ENCODE measurements at regions not wholly inside any gene's neighbourhood (a gene's known extent, or its start where the extent isn't known, plus 50 kb on each side); places are given as distances from the start of the nearest gene placed in this dataset.

DNA sequence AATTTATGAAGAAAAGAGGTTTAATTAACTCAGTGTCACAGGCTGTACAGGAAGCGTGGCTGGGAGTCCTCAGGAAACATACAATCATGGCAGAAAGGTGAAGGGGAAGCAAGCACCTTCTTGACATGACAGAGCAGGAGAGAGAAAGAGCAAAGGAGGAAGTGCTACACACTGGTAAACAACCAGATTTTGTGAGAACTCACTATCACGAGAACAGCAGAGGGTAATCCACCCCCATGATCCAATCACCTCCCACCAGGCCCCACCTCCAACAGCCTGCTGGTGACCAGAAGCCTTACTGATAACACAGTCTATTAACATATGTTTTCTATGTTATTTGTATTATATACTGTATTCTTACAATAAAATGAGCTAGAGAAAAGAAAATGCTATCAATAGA, 254.8 kb downstream of the PCDH10 start:
- no peaks in the 10 kb centered on the region for H3K9me3 ChIP-seq
- DNase-seq (no peak), ATAC-seq (no peak)
- H3K27me3 ChIP-seq, result no peaks in the 10 kb centered on the region
- H3K36me3 ChIP-seq, result no peaks in the 10 kb centered on the region
- H3K4me1 ChIP-seq, result no peaks in the 10 kb centered on the region
- TF ChIP-seq, protein P1, sequence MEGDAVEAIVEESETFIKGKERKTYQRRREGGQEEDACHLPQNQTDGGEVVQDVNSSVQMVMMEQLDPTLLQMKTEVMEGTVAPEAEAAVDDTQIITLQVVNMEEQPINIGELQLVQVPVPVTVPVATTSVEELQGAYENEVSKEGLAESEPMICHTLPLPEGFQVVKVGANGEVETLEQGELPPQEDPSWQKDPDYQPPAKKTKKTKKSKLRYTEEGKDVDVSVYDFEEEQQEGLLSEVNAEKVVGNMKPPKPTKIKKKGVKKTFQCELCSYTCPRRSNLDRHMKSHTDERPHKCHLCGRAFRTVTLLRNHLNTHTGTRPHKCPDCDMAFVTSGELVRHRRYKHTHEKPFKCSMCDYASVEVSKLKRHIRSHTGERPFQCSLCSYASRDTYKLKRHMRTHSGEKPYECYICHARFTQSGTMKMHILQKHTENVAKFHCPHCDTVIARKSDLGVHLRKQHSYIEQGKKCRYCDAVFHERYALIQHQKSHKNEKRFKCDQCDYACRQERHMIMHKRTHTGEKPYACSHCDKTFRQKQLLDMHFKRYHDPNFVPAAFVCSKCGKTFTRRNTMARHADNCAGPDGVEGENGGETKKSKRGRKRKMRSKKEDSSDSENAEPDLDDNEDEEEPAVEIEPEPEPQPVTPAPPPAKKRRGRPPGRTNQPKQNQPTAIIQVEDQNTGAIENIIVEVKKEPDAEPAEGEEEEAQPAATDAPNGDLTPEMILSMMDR (IDR thresholded peaks at IDR 0.05), result no peak
- no peak overlapping the region for H3K4me3 ChIP-seq
- H3K27ac ChIP-seq, result no peak overlapping the region
- intact Hi-C loops (cut with DNase I), result no loop called here

DNA sequence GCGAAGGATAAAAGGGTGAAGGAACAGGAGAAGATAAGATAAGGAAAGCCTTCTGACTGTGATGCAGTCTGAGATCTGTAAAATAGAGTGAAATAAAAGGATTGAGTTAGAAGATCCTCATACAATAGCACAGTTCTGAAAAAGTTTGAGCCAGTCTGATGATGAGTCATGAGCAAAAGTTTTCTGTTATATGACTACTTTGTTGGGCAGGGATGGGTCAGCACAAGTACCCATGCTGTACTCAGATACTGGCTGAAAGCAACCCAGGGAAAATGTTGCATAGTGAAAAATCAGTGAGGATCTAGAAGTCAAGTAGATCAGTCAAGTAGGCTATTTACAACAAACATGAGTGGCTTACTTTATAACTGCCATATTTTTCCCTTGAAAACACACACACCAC, 253.5 kb downstream of the PCDH10 start:
- no peak for DNase-seq
- Histone ChIP-seq H3K36me3 (no peaks in the 10 kb centered on the region), H3K27me3 (no peaks in the 10 kb centered on the region), H3K27ac (no peak overlapping the region), H3K4me1 (no peaks in the 10 kb centered on the region), H3K4me3 (no peak overlapping the region), H3K9me3 (no peaks in the 10 kb centered on the region)
- TF ChIP-seq, protein P1 (IDR thresholded peaks at IDR 0.05), result no peak
- intact Hi-C loops (cut with DNase I), result no loop called here
- no peak for ATAC-seq

DNA sequence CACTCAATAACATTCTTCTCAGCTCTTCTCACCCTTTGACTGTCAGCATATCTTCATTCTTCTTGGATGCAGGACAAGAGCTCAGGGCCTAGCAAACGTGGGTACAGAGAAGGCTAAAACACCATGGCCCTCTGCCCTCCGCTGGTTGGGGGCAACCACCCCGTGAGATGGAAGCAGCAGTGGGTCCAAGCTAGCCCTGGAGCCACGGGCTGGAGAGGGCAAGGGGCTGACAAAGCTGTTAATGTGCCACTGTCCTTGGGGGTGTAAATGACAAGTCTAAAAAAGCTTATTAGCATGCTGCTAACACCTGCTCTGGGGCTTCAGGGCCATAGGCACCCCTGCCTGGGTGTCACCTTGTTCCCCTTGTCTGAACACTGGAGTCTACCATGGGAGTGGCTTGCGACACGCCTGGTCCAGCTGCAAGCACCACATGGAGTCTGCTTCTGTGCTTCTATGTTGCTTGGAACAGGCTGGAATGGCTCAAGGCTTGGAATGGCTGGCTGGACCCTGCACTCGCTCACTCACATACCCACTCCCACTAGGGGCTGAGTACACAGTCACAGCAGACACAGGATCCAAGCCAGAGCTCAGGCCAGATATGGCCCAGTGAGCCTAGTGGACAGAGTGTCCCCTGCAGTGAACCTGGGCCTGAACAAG, 246.0 kb downstream of the PCDH10 start:
- H3K4me1 ChIP-seq, result no peaks in the 10 kb centered on the region
- no peak overlapping the region for H3K4me3 ChIP-seq
- H3K9me3 ChIP-seq, result no peaks in the 10 kb centered on the region
- no peaks in the 10 kb centered on the region for H3K27me3 ChIP-seq
- no peak overlapping the region for H3K27ac ChIP-seq
- ATAC-seq (no peak), DNase-seq (peak in 1 of 4 donors; percentile 42)
- intact Hi-C loops (cut with DNase I), result no loop called here
- TF ChIP-seq, protein P1 (IDR thresholded peaks at IDR 0.05), result no peak
- H3K36me3 ChIP-seq, result no peaks in the 10 kb centered on the region

DNA sequence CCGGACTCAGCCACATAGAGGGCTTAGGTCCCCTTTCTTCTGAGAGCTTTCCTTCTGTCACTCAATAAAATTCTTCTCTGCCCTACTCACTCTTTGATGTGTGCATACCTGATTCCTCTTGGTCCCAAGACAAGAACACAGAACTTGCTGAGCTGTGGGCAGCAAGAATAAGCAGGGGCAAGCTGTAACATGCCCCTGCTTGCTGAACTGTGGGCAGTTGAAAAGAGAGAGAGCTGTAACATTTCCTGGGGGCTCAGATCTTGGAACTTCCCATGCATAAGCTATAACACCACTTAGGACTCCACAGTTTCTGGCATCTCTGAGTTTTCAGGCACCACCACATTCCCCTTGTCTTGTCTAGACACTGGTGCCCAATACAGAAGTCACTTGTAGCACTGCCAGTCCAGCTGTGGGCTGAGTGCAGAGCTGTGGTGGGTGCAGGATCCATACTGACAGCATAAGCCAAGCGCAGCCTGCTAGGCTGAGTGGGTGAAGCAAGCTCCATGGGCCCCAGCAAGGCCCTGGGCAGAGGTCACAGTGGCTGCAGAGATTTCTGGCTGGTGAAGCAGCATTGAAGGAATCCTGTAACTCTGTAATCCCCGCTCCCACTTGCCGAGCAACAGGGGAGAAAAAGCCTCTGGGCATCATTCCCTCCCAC, 241.2 kb downstream of the PCDH10 start:
- H3K4me1 ChIP-seq, result no peaks in the 10 kb centered on the region
- H3K4me3 ChIP-seq, result no peak overlapping the region
- H3K27me3 ChIP-seq, result no peaks in the 10 kb centered on the region
- peak in 1 of 4 donors; percentile 50 for DNase-seq
- TF ChIP-seq, protein P1 (IDR thresholded peaks at IDR 0.05), result no peak
- no peak for ATAC-seq
- intact Hi-C loops (cut with DNase I), result no loop called here
- H3K36me3 ChIP-seq, result no peaks in the 10 kb centered on the region
- no peak overlapping the region for H3K27ac ChIP-seq
- peaks cover 0 to under 1% of the 10 kb centered on the region in 2 donors for H3K9me3 ChIP-seq

DNA sequence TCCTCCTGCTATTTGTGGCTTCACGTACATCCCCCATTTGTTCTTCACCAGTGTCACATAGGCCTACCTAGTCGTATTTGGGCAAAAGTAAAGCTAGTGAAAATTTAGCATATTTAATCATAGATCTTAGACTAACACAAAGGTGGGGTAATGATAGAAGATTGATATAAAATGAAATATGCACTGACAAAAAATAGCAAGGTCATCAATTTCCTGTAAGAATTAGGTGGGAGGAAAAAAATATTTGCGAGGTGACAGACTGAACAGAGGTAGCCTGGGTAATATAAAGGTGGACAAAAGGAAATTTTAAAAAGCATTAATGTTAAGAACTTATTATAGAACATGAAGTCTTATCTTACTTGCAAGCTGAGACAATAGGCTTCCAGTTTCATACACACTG, 239.9 kb downstream of the PCDH10 start:
- Histone ChIP-seq H3K4me1 (no peaks in the 10 kb centered on the region), H3K27me3 (no peaks in the 10 kb centered on the region), H3K9me3 (peaks cover 0 to 5% of the 10 kb centered on the region in 2 donors), H3K27ac (no peak overlapping the region), H3K36me3 (no peaks in the 10 kb centered on the region), H3K4me3 (no peak overlapping the region)
- intact Hi-C loops (cut with DNase I), result no loop called here
- DNase-seq (no peak), ATAC-seq (no peak)
- TF ChIP-seq, protein P1 (IDR thresholded peaks at IDR 0.05), result no peak
